ENCODE measurements at regions not wholly inside any gene's neighbourhood (a gene's known extent, or its start where the extent isn't known, plus 50 kb on each side); places are given as distances from the start of the nearest gene placed in this dataset.

GRCh38 chr14:59091976-59092375 lies 96.5 kb upstream of the DAAM1 start:
- no peak for TF ChIP-seq ZNF281 (CRISPR knock-in tag; IDR thresholded peaks at IDR 0.05)
- TF ChIP-seq USF1 (CRISPR knock-in tag; IDR thresholded peaks at IDR 0.05): no peak
- TF ChIP-seq SMAD3 (CRISPR knock-in tag; IDR thresholded peaks at IDR 0.05; ENCODE audit: borderline replicate concordance): no peak
- no peak for TF ChIP-seq ATF1 (CRISPR knock-in tag; IDR thresholded peaks at IDR 0.05)
- TF ChIP-seq PRDM15 (CRISPR knock-in tag; IDR thresholded peaks at IDR 0.05): no peak
- no peak for TF ChIP-seq CTCF (IDR thresholded peaks at IDR 0.05)
- TF ChIP-seq ATF2 (CRISPR knock-in tag; IDR thresholded peaks at IDR 0.05; ENCODE audit: borderline replicate concordance, low read depth): no peak
- no peak for TF ChIP-seq KAT7 (CRISPR knock-in tag; IDR thresholded peaks at IDR 0.05; ENCODE audit: borderline replicate concordance)
- no peak for TF ChIP-seq SOX15 (CRISPR knock-in tag; IDR thresholded peaks at IDR 0.05)
- TF ChIP-seq ZNF396 (CRISPR knock-in tag; IDR thresholded peaks at IDR 0.05; ENCODE audit: borderline replicate concordance): no peak
